ENCODE measurements at regions not wholly inside any gene's neighbourhood (a gene's known extent, or its start where the extent isn't known, plus 50 kb on each side); places are given as distances from the start of the nearest gene placed in this dataset.

GRCh38 chr2:7242189-7242867, 325.1 kb downstream of the RNF144A start:
- TF ChIP-seq ZNF785 (CRISPR knock-in tag; IDR thresholded peaks at IDR 0.05), result no peak
- no peak for TF ChIP-seq POLR2AphosphoS5 (IDR thresholded peaks at IDR 0.05; ENCODE audit: control insufficient read depth, insufficient read depth, low read depth, low read length)
- TF ChIP-seq ZNF609 (CRISPR knock-in tag; IDR thresholded peaks at IDR 0.05; ENCODE audit: borderline replicate concordance), result no peak
- TF ChIP-seq GMEB1 (CRISPR knock-in tag; IDR thresholded peaks at IDR 0.05), result no peak
- no peak for TF ChIP-seq CTCF (IDR thresholded peaks at IDR 0.05 in 2 of 3, conservative IDR thresholded peaks at IDR 0.05 in 1 of 3; ENCODE audit: insufficient read depth in 2 of 3, low read depth in 1 of 3, low read length in 3 of 3)
- no peak for TF ChIP-seq YY1 (IDR thresholded peaks at IDR 0.05; ENCODE audit: borderline replicate concordance in 1 of 3, control insufficient read depth in 1 of 3, extremely low read depth in 1 of 3, insufficient read depth in 3 of 3, insufficient read length in 1 of 3, insufficient replicate concordance in 2 of 3, low read depth in 1 of 3, low read length in 2 of 3)
- TF ChIP-seq SP1 (CRISPR knock-in tag; IDR thresholded peaks at IDR 0.05), result no peak
- no peak for TF ChIP-seq CREB5 (CRISPR knock-in tag; IDR thresholded peaks at IDR 0.05)

Measured in K562 (cell line).